COLO668 (cell line): ENCODE measurements at regions not wholly inside any gene's neighbourhood (a gene's known extent, or its start where the extent isn't known, plus 50 kb on each side); places are given as distances from the start of the nearest gene placed in this dataset.

Experiments
- DNase-seq: peaks from one replicate; lab custom pipeline; 2025; ENCODE audit not compliant: unreplicated experiment; lab: John Stamatoyannopoulos, UW

GRCh38 chr3:152516216-152516615 is 247.5 kb downstream of the MBNL1 start:
- no peak for DNase-seq

- no peak for DNase-seq
Measured at GRCh38 chr3:152517502-152517901, 248.8 kb downstream of the MBNL1 start.

- DNase-seq: no peak
Measured at GRCh38 chr3:152518346-152518745, 249.6 kb downstream of the MBNL1 start.

- no peak for DNase-seq
Measured at GRCh38 chr3:152519376-152519775, 250.6 kb downstream of the MBNL1 start.

GRCh38 chr3:152522036-152522435 is 253.3 kb downstream of the MBNL1 start:
- DNase-seq: no peak

- DNase-seq: peak; percentile 35
Measured at GRCh38 chr3:152524198-152525140, 255.7 kb downstream of the MBNL1 start.

GRCh38 chr3:152531717-152532116 is 263.0 kb downstream of the MBNL1 start:
- DNase-seq: no peak

- DNase-seq: no peak
Measured at GRCh38 chr3:152538518-152538917, 269.8 kb downstream of the MBNL1 start.

- DNase-seq: no peak
Measured at GRCh38 chr3:152539191-152539764, 270.5 kb downstream of the MBNL1 start.

GRCh38 chr3:152540120-152540519 is 271.4 kb downstream of the MBNL1 start:
- no peak for DNase-seq

GRCh38 chr3:152547153-152547552 is 278.4 kb downstream of the MBNL1 start:
- DNase-seq: no peak

- DNase-seq: no peak
Measured at GRCh38 chr3:152549263-152549662, 280.5 kb downstream of the MBNL1 start.

GRCh38 chr3:152550284-152550683 is 281.6 kb downstream of the MBNL1 start:
- no peak for DNase-seq

GRCh38 chr3:152554980-152555379 is 280.0 kb upstream of the P2RY1 start:
- no peak for DNase-seq

- no peak for DNase-seq
Measured at GRCh38 chr3:152555666-152556291, 279.2 kb upstream of the P2RY1 start.

GRCh38 chr3:152556731-152557254 is 278.1 kb upstream of the P2RY1 start:
- DNase-seq: no peak

GRCh38 chr3:152557302-152557999 is 277.5 kb upstream of the P2RY1 start:
- no peak for DNase-seq

GRCh38 chr3:152558386-152558785 is 276.5 kb upstream of the P2RY1 start:
- no peak for DNase-seq

GRCh38 chr3:152559246-152559645 is 275.7 kb upstream of the P2RY1 start:
- DNase-seq: no peak

- DNase-seq: no peak
Measured at GRCh38 chr3:152564459-152564858, 270.5 kb upstream of the P2RY1 start.

- DNase-seq: peak; percentile 15
Measured at GRCh38 chr3:152574461-152575079, 260.4 kb upstream of the P2RY1 start.
